SK-N-DZ (cell line): ENCODE measurements at regions not wholly inside any gene's neighbourhood (a gene's known extent, or its start where the extent isn't known, plus 50 kb on each side); places are given as distances from the start of the nearest gene placed in this dataset.

ENCODE experiments used
- DNase-seq: peaks from one replicate; pipeline ENCODE4 v3.0.0-alpha.2; 2015; ENCODE audit warnings: low spot score

DNA sequence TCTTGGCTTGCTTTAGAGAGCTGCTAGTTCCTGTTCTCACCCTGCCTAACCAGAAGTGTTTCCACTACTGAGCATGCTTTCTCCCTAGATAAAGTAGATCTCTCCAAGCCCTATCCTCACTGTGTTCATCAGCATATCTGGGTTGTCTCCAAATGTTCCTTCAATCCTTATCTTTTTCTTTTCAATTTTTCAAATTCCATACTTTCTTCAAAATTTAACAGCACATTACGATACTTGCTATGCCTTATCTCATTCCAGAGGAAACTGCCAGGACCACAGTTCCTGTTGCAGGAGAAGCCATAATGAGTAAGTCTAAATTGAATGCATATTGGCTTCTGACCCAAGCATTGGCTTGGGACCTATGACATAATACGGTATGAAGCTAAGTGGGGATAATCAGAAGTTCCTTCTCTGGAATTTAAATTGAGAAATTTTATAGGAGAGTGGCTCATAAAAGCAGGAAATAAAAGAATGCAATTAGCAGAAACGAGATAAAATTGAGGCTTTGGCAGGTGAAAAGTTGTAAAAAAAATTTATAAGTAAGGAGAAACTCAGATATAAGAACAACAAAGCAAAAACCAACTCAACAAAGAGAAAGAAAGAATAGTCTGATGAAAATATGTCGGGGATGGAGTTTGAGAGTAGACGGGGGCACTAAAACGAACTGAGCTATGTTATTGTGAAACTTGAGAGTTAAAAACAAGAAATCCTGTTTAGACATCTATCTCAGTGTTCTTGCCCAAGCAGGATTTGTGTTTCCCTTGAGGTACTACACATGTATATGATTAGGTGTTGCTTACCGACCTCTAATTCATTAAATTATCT is 631.7 kb upstream of the CCDC54 start:
- no peak for DNase-seq

DNA sequence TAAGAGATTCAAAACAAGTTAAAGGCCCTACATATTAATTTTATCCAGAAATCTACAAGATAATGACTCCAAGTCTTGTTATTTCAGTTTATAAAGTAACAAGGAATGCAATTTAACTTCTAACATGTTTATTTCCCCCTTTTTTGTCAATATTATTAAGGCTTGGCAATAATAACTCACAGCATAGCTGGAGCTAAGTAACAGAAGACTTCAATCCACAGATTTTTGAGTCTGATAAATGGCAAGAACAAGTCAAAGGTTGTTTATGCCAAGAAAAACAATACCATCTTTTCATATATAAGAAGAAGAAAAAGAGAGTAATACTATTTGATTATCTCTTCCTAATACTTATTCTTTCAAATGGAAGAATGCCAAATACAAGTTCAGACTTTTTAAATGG is 631.0 kb upstream of the CCDC54 start:
- no peak for DNase-seq

DNA sequence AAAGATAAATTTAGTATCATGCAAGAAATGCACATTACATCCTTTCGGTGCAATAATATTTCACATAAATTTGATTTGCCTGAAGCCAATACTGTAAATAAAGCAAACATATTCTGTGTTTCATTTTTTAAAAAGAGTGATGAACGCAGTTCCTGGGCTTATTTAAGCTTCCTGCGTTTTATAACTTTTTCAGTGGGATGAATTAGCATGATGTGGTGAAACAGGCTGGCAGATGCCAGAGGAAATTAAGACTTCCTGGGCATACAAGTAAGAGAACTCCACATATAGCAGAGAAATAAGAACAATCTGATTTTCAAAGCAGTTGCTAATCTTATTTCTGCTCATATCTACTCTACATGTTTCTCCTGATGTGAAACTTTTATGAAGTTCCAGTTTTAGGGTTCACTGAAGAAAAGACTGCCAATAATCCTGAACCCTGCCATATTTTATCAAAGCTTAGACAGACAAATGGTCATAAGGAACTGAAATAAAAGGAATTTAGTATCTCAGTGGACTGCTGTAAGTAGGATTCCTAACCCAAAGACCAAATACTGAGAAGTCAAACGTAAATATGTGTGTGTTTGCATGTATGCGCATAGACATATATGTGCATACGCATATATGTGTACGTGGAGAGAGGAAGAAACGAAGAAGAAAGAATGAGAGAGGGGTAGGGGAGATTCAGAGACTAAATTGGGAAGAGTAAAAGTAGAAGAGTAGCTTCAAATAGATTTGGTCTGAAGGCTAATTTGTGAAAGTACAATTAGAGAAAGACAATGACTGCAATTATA is 628.6 kb upstream of the CCDC54 start:
- DNase-seq, result no peak

DNA sequence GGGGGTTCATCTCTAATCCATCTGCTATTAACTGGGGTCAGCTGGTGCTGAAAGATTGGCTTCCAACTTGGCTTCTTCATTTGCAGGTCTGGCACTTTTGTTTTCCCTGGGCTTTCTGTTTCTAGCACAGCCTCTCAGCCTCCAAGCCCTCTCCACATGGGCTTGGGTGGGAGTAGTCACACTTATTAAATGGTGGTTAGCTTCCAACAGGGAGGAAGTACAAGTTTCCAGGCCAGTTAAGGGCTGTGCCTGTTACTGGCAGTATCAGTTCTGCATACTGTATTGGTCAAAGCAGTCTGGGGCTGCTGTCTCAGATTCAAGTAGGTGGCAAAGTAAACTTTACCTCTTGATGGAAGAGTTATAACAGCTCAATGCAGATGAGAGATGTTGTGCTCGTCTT is 627.1 kb upstream of the CCDC54 start:
- DNase-seq, result no peak

DNA sequence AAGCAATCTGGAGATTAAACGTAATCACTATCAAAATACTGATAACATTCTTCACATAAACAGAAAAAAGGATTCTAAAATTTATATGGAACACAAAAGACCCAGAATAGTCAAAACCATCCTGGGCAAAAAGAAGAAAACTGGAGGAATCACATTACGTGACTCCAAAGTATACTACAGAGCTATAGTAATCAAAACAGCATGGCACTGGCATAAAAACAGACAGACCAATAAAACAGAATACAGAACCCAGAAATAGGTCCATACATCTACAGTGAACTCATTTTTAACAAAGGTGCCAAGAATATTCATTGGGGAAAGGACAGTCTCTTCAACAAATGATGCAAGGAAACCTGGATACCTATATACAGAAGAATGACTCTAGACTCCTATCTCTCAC is 621.9 kb upstream of the CCDC54 start:
- DNase-seq, result no peak

DNA sequence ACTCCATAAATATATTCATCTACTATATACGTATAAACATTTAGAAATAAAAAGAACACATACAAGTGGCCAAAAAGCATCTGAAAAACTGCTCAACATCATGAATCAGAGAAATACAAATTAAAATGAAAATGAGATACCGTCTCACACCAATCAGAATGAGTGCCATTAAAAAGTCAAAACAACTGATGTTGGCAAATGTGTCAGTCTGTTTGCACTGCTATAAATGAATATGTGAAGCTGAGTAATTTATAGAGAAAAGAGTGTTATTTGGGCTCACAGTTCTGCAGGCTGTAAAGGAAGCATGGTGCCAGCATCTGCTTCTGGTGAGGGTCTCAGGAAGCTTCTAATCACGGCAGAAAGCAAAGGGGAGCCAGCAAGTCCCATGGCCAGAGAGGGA is 620.3 kb upstream of the CCDC54 start:
- no peak for DNase-seq

DNA sequence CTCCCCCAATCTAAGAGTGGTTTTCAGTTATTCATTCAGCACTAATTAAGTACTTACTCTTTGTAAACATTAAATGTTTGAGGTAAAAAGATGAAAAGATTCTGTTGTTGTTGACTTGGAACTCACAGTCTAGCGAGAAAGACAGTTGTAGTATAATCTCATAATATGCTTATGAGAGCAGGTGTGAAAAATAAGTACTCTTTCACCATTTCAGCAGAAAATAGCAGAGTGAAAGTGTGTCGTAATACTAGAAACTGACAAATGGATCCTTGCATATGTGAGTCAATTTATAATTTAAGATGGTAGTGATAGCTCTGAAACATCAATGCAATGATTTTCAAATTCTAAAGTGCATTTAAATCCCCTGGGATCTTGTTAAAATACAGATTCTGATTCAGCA is 618.8 kb upstream of the CCDC54 start:
- DNase-seq, result no peak

DNA sequence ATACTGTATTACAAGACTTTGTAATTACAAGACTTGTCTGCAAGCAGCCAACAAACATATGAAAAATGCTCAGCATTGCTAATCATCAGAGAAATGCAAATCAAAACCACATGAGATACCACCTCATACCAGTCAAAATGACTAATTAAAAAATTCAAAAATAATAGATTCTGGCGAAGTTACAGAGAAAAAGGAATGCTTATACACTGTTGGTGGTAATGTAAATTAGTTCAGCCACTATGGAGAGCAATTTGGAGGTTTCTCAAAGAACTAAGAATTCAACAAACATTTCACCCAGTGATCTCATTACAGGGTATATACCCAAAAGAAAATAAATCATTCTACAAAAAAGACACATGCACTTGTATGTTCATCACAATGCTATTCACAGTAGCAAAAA is 617.5 kb upstream of the CCDC54 start:
- DNase-seq, result no peak

DNA sequence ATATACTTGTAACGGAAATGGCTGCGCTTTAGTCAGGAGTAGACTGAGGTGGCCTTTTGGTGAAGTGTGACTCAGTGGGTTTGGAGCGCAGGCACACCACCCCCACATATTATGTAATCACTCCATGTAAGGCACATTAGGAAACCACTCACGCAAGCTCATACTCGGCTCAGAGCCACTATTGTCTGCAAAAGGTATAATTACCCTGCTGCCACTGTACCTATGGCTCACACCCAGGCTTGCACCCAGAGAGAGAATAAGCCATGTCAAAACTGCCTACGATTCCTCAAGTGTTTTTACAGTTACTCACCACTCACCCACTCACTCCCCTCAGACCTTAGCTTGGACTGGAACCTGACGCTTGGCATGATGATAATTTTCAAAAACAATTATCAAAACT is 611.9 kb upstream of the CCDC54 start:
- no peak for DNase-seq

DNA sequence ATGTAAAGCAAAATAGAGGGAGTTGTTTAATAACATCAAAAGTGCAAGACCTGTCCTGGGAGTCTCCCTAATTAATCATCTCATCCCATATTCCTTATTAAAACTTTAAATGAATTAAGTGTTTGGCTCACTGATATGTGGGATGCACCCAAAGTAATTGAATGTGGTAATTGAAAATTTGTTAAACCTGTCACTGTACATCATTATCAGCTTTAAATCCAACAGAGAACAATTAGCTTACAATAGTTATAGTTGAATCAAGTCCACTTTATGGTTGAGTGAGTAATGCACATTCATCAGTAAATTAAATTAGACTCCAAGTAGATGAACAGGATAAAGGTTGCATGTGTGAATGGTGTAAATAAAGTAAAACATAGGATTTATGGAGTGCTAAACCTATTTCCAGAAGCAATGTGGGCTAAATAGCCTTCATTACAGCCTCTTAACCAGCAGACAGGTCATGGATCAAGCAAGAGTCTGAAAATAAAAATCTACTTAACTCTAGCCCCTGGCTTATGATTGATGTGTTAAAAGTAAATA is 608.2 kb upstream of the CCDC54 start:
- DNase-seq, result peak; percentile 13

DNA sequence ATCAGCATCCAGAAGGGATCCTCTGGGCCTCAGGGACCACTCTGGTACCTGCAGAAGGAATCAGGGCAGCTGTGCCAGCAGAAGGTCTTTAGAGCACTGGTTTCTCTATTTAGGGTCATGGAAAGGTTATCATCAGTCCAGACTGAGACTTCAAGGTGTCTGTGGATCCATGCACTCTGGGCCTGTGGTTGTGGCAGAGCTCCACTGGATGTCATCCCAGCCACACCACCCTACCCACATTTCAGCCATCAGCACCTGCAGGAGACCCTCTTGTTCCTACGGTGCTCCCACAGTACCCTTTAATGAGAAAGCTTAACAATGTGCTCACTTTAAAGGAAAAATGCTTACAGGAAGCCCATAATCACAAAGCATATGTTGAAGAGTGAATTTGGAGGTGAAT is 603.4 kb upstream of the CCDC54 start:
- no peak for DNase-seq

DNA sequence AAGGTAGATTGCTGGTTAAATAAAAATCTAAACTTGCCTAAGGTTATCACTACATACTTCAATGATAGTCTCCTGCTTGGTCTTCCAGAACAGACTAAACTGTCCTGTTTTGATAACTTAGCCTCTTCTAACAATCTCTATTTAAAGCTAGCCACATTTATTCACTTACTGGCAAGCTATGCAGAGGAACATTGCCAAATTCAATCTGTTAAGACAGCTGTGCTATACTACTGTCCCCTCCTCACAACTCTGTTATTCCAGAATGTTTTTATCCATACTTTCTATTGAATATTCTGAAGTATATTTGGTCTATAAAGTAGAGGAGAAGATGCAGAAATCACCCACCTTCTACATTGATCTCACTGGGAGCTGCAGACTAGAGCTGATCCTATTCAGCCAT is 594.0 kb upstream of the CCDC54 start:
- DNase-seq, result no peak

DNA sequence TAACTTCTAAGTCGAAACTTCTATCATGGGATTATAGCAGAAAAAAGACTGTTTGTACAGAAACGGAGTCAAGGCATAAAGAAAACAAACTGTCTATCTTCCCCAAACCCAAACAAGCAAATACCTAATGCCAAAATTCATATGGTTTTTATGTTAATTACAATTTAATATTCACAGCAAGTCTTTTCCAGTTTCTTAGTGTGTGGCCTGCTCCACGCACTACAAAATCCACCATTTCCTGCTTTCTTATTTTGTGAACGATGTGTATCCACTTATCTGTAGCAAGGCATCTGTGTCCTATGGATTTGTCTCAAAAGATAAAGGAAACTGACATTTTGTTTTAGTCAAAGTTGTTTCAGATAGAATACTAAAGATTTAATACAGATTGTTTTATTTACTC is 588.0 kb upstream of the CCDC54 start:
- DNase-seq, result no peak

DNA sequence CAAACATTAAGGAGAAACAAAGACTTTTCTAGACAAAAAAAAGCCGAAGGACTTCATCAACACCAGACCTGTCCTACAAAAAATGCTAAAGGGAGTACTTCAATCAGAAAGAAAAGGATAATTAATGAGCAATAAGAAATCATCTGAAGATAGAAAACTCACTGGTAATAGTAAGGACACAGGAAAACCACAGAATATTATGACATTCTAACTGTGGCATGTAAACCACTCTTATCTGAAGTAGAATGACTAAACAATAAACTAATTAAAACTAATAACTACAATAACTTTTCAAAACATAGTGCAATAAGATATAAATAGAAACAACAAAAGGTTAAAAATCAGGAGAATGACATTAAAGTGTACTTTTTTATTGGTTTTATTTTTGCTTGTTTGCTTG is 584.5 kb upstream of the CCDC54 start:
- DNase-seq, result no peak

DNA sequence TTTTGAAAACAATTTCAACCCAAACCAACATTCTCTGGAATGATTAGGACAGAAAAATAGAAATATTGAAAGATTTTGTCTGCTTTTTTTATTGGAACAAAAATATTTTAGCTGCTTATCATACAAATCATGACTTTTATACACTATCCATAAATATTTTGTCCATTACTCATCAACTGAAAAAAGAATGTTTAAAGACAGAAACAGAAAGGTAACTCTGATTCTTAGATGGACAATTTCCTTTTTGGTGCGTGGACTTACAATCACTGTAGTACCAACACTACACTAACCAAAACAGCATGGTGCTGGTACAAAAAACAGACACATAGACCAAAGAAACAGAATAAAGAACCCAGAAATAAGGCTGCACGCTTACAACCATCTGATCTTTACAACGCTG is 582.8 kb upstream of the CCDC54 start:
- DNase-seq, result no peak

DNA sequence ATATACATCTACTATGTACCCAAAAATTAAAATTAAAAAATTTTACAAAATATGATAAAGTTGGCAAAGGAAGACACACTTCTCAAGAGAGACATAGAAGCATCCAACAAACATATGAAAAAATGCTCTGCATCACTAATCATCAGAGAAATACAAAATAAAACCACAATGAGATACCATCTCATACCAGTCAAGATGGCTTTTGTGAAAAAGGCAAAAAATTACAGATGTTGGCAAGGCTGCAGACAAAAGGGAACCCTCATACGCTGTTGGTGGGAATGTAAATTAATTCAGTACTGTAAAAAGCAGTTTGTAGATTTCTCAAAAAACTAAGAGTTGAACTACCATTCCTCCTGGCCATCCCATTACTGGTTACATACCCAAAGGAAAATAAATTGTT is 581.7 kb upstream of the CCDC54 start:
- DNase-seq, result no peak

DNA sequence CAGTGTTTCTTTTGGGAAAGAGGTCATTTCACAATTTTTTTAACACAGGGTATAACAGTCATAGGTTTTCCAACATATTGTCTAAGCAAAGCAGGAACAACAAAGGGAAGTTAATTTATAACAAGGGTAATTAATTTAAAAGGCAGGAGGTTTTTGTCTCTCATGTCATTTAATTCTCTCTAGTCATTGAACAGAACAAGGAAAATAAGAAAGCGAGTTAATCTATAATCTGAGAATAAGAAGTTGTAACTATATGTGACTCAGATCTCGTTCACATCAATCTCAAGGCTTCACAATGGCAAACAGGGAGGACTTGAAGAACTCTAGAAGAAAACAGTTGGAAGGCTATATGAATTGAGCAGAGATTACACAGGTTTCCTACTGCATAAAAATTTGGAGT is 579.8 kb upstream of the CCDC54 start:
- no peak for DNase-seq

DNA sequence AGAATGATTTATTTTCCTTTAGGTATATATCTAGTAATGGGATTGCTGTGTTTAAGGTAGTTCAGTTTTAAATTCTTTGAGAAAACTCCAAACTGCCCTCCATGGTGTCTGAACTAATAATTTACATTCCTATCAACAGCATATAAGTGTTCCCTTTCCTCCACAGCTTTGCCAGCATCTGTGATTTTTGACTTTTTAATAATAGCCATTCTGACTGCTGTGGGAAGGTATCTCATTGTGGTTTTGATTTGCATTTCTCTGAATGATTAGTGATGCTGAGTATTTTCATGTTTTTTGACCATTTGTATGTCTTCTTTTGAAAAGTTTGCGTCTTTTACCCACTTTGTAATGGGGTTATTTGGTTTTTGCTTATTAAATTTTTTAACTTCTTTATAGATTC is 571.6 kb upstream of the CCDC54 start:
- DNase-seq, result no peak

DNA sequence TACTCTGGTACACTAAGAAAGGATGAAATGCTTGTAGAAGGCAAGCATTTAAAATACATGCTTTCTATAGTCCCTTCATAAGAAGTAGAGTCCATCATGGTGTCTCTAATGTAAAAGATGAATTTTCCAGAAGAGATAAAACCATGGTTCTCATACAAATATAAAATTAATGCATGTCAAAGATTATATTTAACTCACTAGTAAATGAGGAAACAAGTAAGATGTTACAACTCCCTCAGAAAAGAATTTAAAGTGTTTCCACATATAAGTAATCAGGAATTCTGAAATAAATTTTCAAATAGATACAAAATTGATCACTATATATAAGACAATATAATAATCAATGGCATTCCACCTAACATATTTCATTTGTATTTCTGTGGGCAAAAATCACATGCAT is 570.3 kb upstream of the CCDC54 start:
- no peak for DNase-seq

DNA sequence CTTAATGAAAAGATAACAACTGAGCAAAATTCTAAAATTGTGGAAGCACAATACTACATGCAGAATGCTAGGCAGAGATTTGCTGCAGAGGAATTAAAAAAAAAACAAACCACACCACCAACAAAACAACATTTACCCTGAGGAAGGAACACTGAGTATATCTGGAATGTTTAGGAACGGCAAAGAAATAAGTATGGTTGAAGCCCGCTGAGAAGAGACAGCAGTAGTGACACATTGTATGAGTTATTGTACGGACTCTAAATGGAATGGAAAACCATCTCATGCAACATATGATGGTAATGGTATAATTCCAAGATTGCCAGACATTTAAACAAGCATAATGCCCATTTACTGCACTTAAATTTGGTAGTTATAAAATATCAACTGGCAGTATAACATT is 568.2 kb upstream of the CCDC54 start:
- DNase-seq, result no peak

DNA sequence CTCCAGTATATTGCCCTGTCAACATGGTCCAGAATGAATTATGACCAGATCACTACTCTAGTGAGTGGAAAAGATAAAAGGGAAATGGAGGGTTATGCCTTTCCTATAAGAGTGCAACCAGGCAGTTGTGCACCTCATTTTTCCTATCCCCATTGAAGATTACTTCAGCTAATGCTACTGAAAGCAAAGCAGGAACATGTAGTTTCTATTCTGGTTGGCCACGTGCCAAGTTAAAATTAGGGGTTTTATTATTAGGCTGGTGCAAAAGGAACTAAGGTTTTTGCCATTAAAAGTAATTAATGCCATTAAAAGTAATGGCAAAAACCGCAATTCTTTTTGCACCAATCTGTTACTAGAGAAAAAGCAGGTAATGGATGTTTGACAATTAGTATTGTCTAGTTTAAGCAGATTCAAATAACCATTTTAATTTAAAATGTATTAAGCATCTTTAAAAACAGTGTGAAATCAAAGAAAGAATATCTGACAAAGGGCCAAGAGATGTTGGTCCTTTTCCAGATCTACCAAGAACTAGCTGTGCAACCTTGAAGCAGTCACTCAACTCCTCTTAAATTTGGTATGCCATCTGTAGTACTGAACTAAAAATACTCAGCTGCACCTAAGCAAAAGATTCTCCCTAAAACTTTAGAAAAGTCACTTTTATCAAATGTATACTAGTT is 567.5 kb upstream of the CCDC54 start:
- DNase-seq, result no peak

DNA sequence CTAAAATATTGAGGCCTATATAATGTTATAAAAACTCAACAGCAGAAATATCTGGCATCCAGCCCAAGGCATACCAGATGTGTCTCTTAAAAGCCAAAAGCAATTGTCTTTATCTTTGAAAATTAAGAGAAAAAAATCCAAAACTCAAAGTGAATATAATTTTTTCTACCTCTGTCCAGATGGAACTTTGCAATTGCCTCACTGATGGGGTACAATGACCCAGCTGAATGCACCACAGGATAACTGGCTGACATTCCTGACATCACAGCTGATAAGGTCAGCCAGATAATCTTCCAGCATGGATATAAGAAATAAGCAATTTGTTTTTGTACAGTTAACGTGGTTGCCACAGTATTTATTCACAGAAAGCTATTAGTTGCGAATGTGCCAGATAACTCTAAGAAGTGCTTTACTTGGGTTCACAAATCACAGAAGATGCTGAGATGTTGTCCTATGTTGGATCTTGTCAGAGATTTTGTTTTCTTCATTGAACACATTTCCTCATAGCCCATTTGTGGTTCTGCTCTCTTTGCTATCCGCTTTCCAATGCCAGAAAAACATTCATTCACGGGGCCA is 566.9 kb upstream of the CCDC54 start:
- no peak for DNase-seq
